ENCODE measurements at regions not wholly inside any gene's neighbourhood (a gene's known extent, or its start where the extent isn't known, plus 50 kb on each side); places are given as distances from the start of the nearest gene placed in this dataset.

GRCh38 chr4:22238742-22239141 lies 277.1 kb downstream of the ADGRA3 start:
- Histone ChIP-seq H3K79me2 (ENCODE audit: insufficient read depth, low read length) (no peaks in the 10 kb centered on the region), H3K4me3 (ENCODE audit: low read depth in 1 of 2, low read length in 2 of 2) (no peak overlapping the region), H3K27me3 (ENCODE audit: insufficient read depth, low read length, poor library complexity) (no peaks in the 10 kb centered on the region), H3K4me2 (ENCODE audit: insufficient read depth, low read length) (no peak overlapping the region), H3K9ac (ENCODE audit: low read depth, low read length) (no peak overlapping the region), H4K20me1 (ENCODE audit: insufficient read depth, low read length) (no peaks in the 10 kb centered on the region), H2AFZ (ENCODE audit: low read depth, low read length) (no peak overlapping the region), H3K27ac (ENCODE audit: low read length) (no peak overlapping the region), H3K9me3 (ENCODE audit: insufficient read depth, low read length, severe bottlenecking) (no peaks in the 10 kb centered on the region), H3K36me3 (ENCODE audit: insufficient read depth, low read length) (no peaks in the 10 kb centered on the region), H3K4me1 (ENCODE audit: insufficient read depth, low read length) (no peaks in the 10 kb centered on the region)
- TF ChIP-seq EZH2 (IDR thresholded peaks at IDR 0.05; ENCODE audit: borderline replicate concordance, low read depth, low read length, severe bottlenecking) = no peak
- ATAC-seq (ENCODE audit: insufficient read depth, low read depth) (no peak), DNase-seq (no peak)

GRCh38 chr4:22237846-22238494 lies 277.9 kb downstream of the ADGRA3 start:
- H3K27ac ChIP-seq (ENCODE audit: low read length) = no peak overlapping the region
- no peak for ATAC-seq (ENCODE audit: insufficient read depth, low read depth)
- no peaks in the 10 kb centered on the region for H3K36me3 ChIP-seq (ENCODE audit: insufficient read depth, low read length)
- H3K79me2 ChIP-seq (ENCODE audit: insufficient read depth, low read length) = no peaks in the 10 kb centered on the region
- DNase-seq = no peak
- no peaks in the 10 kb centered on the region for H3K27me3 ChIP-seq (ENCODE audit: insufficient read depth, low read length, poor library complexity)
- H4K20me1 ChIP-seq (ENCODE audit: insufficient read depth, low read length) = no peaks in the 10 kb centered on the region
- no peak for TF ChIP-seq EZH2 (IDR thresholded peaks at IDR 0.05; ENCODE audit: borderline replicate concordance, low read depth, low read length, severe bottlenecking)
- TF ChIP-seq CTCF (IDR thresholded peaks at IDR 0.05; ENCODE audit: borderline replicate concordance, extremely low read depth, low read length, poor library complexity, severe bottlenecking) = no peak
- no peak overlapping the region for H2AFZ ChIP-seq (ENCODE audit: low read depth, low read length)
- no peak overlapping the region for H3K9ac ChIP-seq (ENCODE audit: low read depth, low read length)
- no peaks in the 10 kb centered on the region for H3K4me1 ChIP-seq (ENCODE audit: insufficient read depth, low read length)
- no peaks in the 10 kb centered on the region for H3K9me3 ChIP-seq (ENCODE audit: insufficient read depth, low read length, severe bottlenecking)
- H3K4me3 ChIP-seq (ENCODE audit: low read depth in 1 of 2, low read length in 2 of 2) = no peak overlapping the region
- no peak overlapping the region for H3K4me2 ChIP-seq (ENCODE audit: insufficient read depth, low read length)

- no peaks in the 10 kb centered on the region for H3K36me3 ChIP-seq (ENCODE audit: insufficient read depth, low read length)
- ATAC-seq (ENCODE audit: insufficient read depth, low read depth) = no peak
- H2AFZ ChIP-seq (ENCODE audit: low read depth, low read length) = no peak overlapping the region
- no peak overlapping the region for H3K4me3 ChIP-seq (ENCODE audit: low read depth in 1 of 2, low read length in 2 of 2)
- H3K27me3 ChIP-seq (ENCODE audit: insufficient read depth, low read length, poor library complexity) = no peaks in the 10 kb centered on the region
- no peak overlapping the region for H3K4me2 ChIP-seq (ENCODE audit: insufficient read depth, low read length)
- H4K20me1 ChIP-seq (ENCODE audit: insufficient read depth, low read length) = no peaks in the 10 kb centered on the region
- no peaks in the 10 kb centered on the region for H3K79me2 ChIP-seq (ENCODE audit: insufficient read depth, low read length)
- no peak overlapping the region for H3K9ac ChIP-seq (ENCODE audit: low read depth, low read length)
- H3K9me3 ChIP-seq (ENCODE audit: insufficient read depth, low read length, severe bottlenecking) = no peaks in the 10 kb centered on the region
- TF ChIP-seq EZH2 (IDR thresholded peaks at IDR 0.05; ENCODE audit: borderline replicate concordance, low read depth, low read length, severe bottlenecking) (no peak), CTCF (IDR thresholded peaks at IDR 0.05; ENCODE audit: borderline replicate concordance, extremely low read depth, low read length, poor library complexity, severe bottlenecking) (peak; percentile 39)
- DNase-seq = no peak
- H3K27ac ChIP-seq (ENCODE audit: low read length) = no peak overlapping the region
- no peaks in the 10 kb centered on the region for H3K4me1 ChIP-seq (ENCODE audit: insufficient read depth, low read length)
Measured at GRCh38 chr4:22237155-22237751, 278.6 kb downstream of the ADGRA3 start.

GRCh38 chr4:22235698-22236097 lies 280.2 kb downstream of the ADGRA3 start:
- Histone ChIP-seq H3K79me2 (ENCODE audit: insufficient read depth, low read length) (no peaks in the 10 kb centered on the region), H3K9me3 (ENCODE audit: insufficient read depth, low read length, severe bottlenecking) (no peaks in the 10 kb centered on the region), H3K9ac (ENCODE audit: low read depth, low read length) (no peak overlapping the region), H4K20me1 (ENCODE audit: insufficient read depth, low read length) (no peaks in the 10 kb centered on the region), H3K4me2 (ENCODE audit: insufficient read depth, low read length) (no peak overlapping the region), H3K36me3 (ENCODE audit: insufficient read depth, low read length) (no peaks in the 10 kb centered on the region), H3K27ac (ENCODE audit: low read length) (no peak overlapping the region), H3K4me1 (ENCODE audit: insufficient read depth, low read length) (no peaks in the 10 kb centered on the region), H3K4me3 (ENCODE audit: low read depth in 1 of 2, low read length in 2 of 2) (no peak overlapping the region), H2AFZ (ENCODE audit: low read depth, low read length) (no peak overlapping the region), H3K27me3 (ENCODE audit: insufficient read depth, low read length, poor library complexity) (no peaks in the 10 kb centered on the region)
- TF ChIP-seq EZH2 (IDR thresholded peaks at IDR 0.05; ENCODE audit: borderline replicate concordance, low read depth, low read length, severe bottlenecking) (no peak), CTCF (IDR thresholded peaks at IDR 0.05; ENCODE audit: borderline replicate concordance, extremely low read depth, low read length, poor library complexity, severe bottlenecking) (no peak)
- ATAC-seq (ENCODE audit: insufficient read depth, low read depth) = no peak
- DNase-seq = no peak
